ENCODE measurements at regions not wholly inside any gene's neighbourhood (a gene's known extent, or its start where the extent isn't known, plus 50 kb on each side); places are given as distances from the start of the nearest gene placed in this dataset.

DNA sequence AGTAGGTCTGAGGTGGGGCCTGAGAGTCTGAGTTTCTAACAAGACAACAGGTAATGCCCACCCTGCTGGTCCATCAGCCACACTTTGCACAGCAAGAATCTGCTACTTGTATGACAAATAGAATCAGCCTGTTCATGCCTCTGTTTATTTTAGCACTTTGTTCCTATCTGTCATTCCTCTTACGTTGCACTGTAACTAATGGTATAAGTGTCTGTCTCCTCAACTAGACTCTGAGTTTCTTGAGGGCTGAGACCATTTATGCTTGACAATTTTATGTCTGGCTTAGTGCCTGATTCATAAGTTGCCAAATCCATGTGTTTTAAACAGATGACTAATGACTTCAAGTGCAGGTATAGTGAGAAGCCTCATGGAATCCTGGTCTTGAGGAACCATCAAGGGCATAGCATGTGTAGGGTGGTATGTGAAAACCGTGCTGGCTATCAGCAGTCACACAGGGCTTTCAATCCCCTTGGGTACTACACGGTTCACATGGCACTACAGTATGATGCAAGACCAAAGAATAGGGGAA is 209.7 kb downstream of the C11orf91 start:
- H2BK5ac ChIP-seq (ENCODE audit: insufficient read length, low read length) = no peak overlapping the region
- H3K36me3 Mint-ChIP-seq (ENCODE audit: insufficient read depth in 1 of 3, low read depth in 3 of 3) = no peaks in the 10 kb centered on the region
- H2BK120ac ChIP-seq (ENCODE audit: low read depth, low read length, poor library complexity, severe bottlenecking) = no peak overlapping the region
- no peak for DNase-seq
- no peaks in the 10 kb centered on the region for H3K9me3 Mint-ChIP-seq
- H3K9ac ChIP-seq (ENCODE audit: extremely low read depth, insufficient read length, low read length) = no peak overlapping the region
- no peak overlapping the region for H3K56ac ChIP-seq (ENCODE audit: insufficient read length, low read depth, low read length)
- no peaks in the 10 kb centered on the region for H3K27me3 ChIP-seq (ENCODE audit: insufficient read depth, low read length)
- peaks cover 13 to 16% of the 10 kb centered on the region in 2 experiments for H3K4me1 Mint-ChIP-seq
- H3K4ac ChIP-seq (ENCODE audit: low read depth, low read length) = no peak overlapping the region
- no peak overlapping the region for H3K23ac ChIP-seq (ENCODE audit: insufficient read length, low read depth, low read length)
- no peak overlapping the region for H2AK5ac ChIP-seq (ENCODE audit: insufficient read length, low read length)
- peaks cover 4% of the 10 kb centered on the region; the same call in 1 of the 2 replicates for H3K4me1 ChIP-seq (ENCODE audit: insufficient read depth, low read length)
- H3K79me1 ChIP-seq (ENCODE audit: insufficient read depth, low read depth, low read length, poor library complexity, severe bottlenecking) = no peaks in the 10 kb centered on the region
- no peak overlapping the region for H4K8ac ChIP-seq (replicated peaks; ENCODE audit: insufficient read length, low read depth, low read length)
- H3K4me2 ChIP-seq (ENCODE audit: insufficient read depth, insufficient read length, low read length) = no peak overlapping the region
- H3K23me2 ChIP-seq (ENCODE audit: insufficient read length, low read depth, low read length, poor library complexity, severe bottlenecking) = no peaks in the 10 kb centered on the region
- no peaks in the 10 kb centered on the region for H3K9me3 ChIP-seq (ENCODE audit: control insufficient read depth, low read depth, low read length)
- H3K27ac Mint-ChIP-seq = no peak overlapping the region
- WGBS (ENCODE audit: extremely low coverage, insufficient read length, low lambda C conversion rate) = no CpG with 5 or more reads among the region's 3 CpGs
- no peaks in the 10 kb centered on the region for H4K20me1 ChIP-seq (ENCODE audit: control insufficient read depth, insufficient read depth, insufficient read length)
- no peak overlapping the region for H3K18ac ChIP-seq (ENCODE audit: insufficient read length, low read depth, low read length)
- no peak overlapping the region for H4K5ac ChIP-seq (ENCODE audit: insufficient read length, low read depth, low read length)
- H2BK20ac ChIP-seq (ENCODE audit: low read depth, low read length, poor library complexity, severe bottlenecking) = no peak overlapping the region
- no peak overlapping the region for H3K4me3 Mint-ChIP-seq
- no peaks in the 10 kb centered on the region for H3K79me2 ChIP-seq (ENCODE audit: insufficient read depth, low read length)
- TF ChIP-seq CTCF (conservative IDR thresholded peaks at IDR 0.05) = no peak
- H3K14ac ChIP-seq (ENCODE audit: insufficient read depth, low read length) = no peak overlapping the region
- H2BK12ac ChIP-seq (ENCODE audit: insufficient read length, low read depth, low read length) = no peak overlapping the region
- H2AFZ ChIP-seq (ENCODE audit: low read length) = no peak overlapping the region
- no peak overlapping the region for H3T11ph ChIP-seq (ENCODE audit: low read length)
- no peak overlapping the region for H3K27ac ChIP-seq (ENCODE audit: insufficient read length, low read depth, low read length)
- H4K91ac ChIP-seq (ENCODE audit: insufficient read length, low read depth, low read length) = no peak overlapping the region
- no peak overlapping the region for H2BK15ac ChIP-seq (ENCODE audit: low read depth, low read length)
- no peaks in the 10 kb centered on the region; the same call in 1 of the 2 replicates for H3K27me3 Mint-ChIP-seq (ENCODE audit: low read depth)
